ENCODE measurements at regions not wholly inside any gene's neighbourhood (a gene's known extent, or its start where the extent isn't known, plus 50 kb on each side); places are given as distances from the start of the nearest gene placed in this dataset.

DNA sequence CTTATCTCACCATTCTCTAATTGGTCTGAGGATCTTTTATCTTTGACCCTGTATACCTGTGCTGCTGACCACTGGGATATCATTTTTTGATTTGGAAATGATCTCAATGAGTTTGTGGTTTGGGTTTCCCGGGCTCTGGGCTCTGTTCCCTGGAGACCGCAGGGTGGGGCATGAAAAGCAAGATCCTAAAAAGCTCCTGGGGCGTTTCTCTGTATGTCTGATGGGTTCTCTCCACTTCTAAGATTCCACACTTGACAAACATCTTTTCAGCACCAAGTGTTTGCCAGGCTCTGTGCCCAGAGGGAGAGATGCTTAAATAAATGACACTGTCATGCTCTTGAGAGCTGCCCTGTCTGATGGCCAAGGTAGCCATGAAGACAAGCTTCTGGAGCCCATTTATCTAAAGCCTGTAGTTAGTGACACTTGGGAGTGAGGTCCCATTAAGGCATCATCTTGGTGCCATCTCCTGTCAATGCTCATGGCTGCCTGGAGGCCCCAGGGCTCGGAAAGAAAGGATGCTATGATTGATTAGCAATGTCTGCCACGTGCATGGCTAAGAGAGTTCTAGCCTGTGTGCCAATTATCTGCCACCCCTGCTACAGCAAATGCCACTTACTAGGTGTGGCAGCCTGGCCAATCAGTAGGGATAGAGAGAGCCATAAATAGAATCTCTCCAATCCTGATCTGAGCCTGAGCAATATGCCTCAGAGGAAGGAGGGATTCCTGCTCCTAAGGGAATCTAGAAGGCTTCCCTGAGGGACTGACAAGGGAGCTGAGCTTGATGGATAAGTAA, 531.6 kb downstream of the MN1 start:
- WGBS, result 69% methylated on average over 5 of the region's 5 CpGs
- H4K91ac ChIP-seq (ENCODE audit: low read length), result no peak overlapping the region
- no peaks in the 10 kb centered on the region for H3K9me3 ChIP-seq (ENCODE audit: control insufficient read depth, low read length)
- no peaks in the 10 kb centered on the region for H3K36me3 ChIP-seq (ENCODE audit: control insufficient read depth in 1 of 2, insufficient read depth in 2 of 2, low read depth in 1 of 2, low read length in 2 of 2)
- H3K9ac ChIP-seq (ENCODE audit: low read length), result no peak overlapping the region
- DNase-seq, result no peak
- H3K4me2 ChIP-seq (ENCODE audit: low read length, poor library complexity, severe bottlenecking), result no peak overlapping the region
- no peak overlapping the region for H2AK5ac ChIP-seq (ENCODE audit: low read length, severe bottlenecking)
- peaks cover 7 to 86% of the 10 kb centered on the region in 2 experiments for H3K27me3 ChIP-seq (ENCODE audit: control insufficient read depth in 1 of 2, insufficient read depth in 1 of 2, low read length in 2 of 2)
- H4K8ac ChIP-seq (ENCODE audit: low read length), result no peak overlapping the region
- no peaks in the 10 kb centered on the region for H3K79me1 ChIP-seq (replicated peaks; ENCODE audit: low read length, poor library complexity, severe bottlenecking)
- no peak overlapping the region for H3K4ac ChIP-seq (ENCODE audit: low read depth in 1 of 2, low read length in 2 of 2)
- no peak overlapping the region for H2AFZ ChIP-seq (ENCODE audit: low read depth, low read length)
- H3K27ac ChIP-seq (ENCODE audit: low read length, poor library complexity, severe bottlenecking), result no peak overlapping the region
- H3K4me3 ChIP-seq (ENCODE audit: insufficient read depth in 1 of 2, low read depth in 1 of 2, low read length in 2 of 2), result no peak overlapping the region
- no peak overlapping the region for H2BK15ac ChIP-seq (ENCODE audit: low read depth, poor library complexity, severe bottlenecking)
- H2BK120ac ChIP-seq (ENCODE audit: low read depth, low read length), result no peak overlapping the region
- H3K18ac ChIP-seq (ENCODE audit: low read depth in 1 of 2, low read length in 2 of 2), result no peak overlapping the region
- H2BK12ac ChIP-seq (ENCODE audit: low read length in 2 of 2), result no peak overlapping the region
- H3K23ac ChIP-seq (ENCODE audit: low read length in 2 of 2), result no peak overlapping the region
- H2BK5ac ChIP-seq (ENCODE audit: low read depth, low read length, poor library complexity, severe bottlenecking), result no peak overlapping the region
- peaks cover 4% of the 10 kb centered on the region for H3K4me1 ChIP-seq (ENCODE audit: control insufficient read depth, insufficient read depth, low read depth, low read length)
- H3K14ac ChIP-seq (ENCODE audit: low read length in 2 of 2), result no peak overlapping the region

DNA sequence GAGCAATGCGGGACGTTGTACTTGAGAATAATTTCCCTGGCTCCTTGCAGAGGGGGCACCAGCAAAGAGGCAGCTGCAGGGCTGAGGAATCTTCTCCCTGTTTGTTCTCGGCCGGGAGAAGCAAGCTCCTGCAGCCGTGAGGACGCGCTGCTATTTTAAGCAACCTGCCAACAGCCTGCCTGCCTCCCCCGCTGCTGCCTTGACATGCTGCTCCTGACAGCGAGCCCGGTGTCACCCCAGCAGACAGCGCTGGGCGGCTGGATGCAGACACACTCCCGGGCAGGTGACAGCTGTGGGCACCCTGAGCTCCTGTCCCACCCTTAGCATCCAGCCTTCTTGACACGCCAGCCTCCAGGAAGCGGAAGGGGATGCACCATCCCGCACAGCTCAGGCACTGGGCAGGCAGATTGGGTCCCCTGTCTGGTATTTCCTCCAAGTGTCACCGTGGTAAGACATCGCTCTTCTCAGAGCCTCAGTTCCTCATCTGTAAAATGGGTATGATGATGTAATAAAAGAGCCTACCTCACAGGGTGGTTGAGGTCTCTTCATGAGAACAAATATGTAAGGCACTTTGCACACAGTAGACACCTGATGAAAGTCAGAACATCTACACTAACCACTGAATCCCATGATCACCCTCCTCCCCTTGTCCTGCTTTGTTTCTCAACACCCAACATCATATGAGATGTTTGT, 530.6 kb downstream of the MN1 start:
- no peak overlapping the region for H4K91ac ChIP-seq (ENCODE audit: low read length)
- H3K9ac ChIP-seq (ENCODE audit: low read length), result no peak overlapping the region
- H3K23ac ChIP-seq (ENCODE audit: low read length in 2 of 2), result no peak overlapping the region
- peaks cover 7 to 86% of the 10 kb centered on the region in 2 experiments for H3K27me3 ChIP-seq (ENCODE audit: control insufficient read depth in 1 of 2, insufficient read depth in 1 of 2, low read length in 2 of 2)
- no peak overlapping the region for H2BK12ac ChIP-seq (ENCODE audit: low read length in 2 of 2)
- no peak overlapping the region for H2BK15ac ChIP-seq (ENCODE audit: low read depth, poor library complexity, severe bottlenecking)
- H3K14ac ChIP-seq (ENCODE audit: low read length in 2 of 2), result no peak overlapping the region
- H3K4me3 ChIP-seq (ENCODE audit: insufficient read depth in 1 of 2, low read depth in 1 of 2, low read length in 2 of 2), result no peak overlapping the region
- no peak overlapping the region for H3K4me2 ChIP-seq (ENCODE audit: low read length, poor library complexity, severe bottlenecking)
- H3K9me3 ChIP-seq (ENCODE audit: control insufficient read depth, low read length), result no peaks in the 10 kb centered on the region
- no peaks in the 10 kb centered on the region for H3K36me3 ChIP-seq (ENCODE audit: control insufficient read depth in 1 of 2, insufficient read depth in 2 of 2, low read depth in 1 of 2, low read length in 2 of 2)
- H3K4me1 ChIP-seq (ENCODE audit: control insufficient read depth, insufficient read depth, low read depth, low read length), result peaks cover 4% of the 10 kb centered on the region
- no peak overlapping the region for H3K4ac ChIP-seq (ENCODE audit: low read depth in 1 of 2, low read length in 2 of 2)
- no peaks in the 10 kb centered on the region for H3K79me1 ChIP-seq (replicated peaks; ENCODE audit: low read length, poor library complexity, severe bottlenecking)
- H2BK5ac ChIP-seq (ENCODE audit: low read depth, low read length, poor library complexity, severe bottlenecking), result no peak overlapping the region
- no peak overlapping the region for H3K27ac ChIP-seq (ENCODE audit: low read length, poor library complexity, severe bottlenecking)
- no peak overlapping the region for H3K18ac ChIP-seq (ENCODE audit: low read depth in 1 of 2, low read length in 2 of 2)
- no peak overlapping the region for H4K8ac ChIP-seq (ENCODE audit: low read length)
- DNase-seq, result no peak
- H2AFZ ChIP-seq (ENCODE audit: low read depth, low read length), result no peak overlapping the region
- no peak overlapping the region for H2AK5ac ChIP-seq (ENCODE audit: low read length, severe bottlenecking)
- H2BK120ac ChIP-seq (ENCODE audit: low read depth, low read length), result no peak overlapping the region
- 70% methylated on average over 18 of the region's 18 CpGs for WGBS

DNA sequence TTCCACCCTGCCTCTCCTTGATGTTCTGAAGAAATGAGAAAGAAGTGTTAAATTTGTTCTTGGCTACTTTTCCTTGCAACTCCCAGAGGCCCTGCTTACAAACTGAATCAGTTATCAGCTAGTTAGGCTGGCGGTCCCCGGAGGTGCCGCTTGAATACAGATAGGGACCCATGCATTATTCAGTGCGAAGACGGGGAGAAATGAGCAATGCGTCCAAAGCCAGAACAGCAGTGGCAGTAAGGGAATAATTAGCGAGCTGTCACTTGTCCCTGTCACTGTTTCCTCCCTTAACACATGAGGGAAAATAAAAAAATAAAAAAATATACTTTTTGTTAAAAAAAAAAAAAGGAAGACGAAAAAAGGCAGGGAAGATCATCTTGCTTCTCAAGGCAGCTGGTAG, 528.1 kb downstream of the MN1 start:
- Histone ChIP-seq H3K4me2 (ENCODE audit: low read length, poor library complexity, severe bottlenecking) (no peak overlapping the region), H2AK5ac (ENCODE audit: low read length, severe bottlenecking) (no peak overlapping the region), H3K27ac (ENCODE audit: low read length, poor library complexity, severe bottlenecking) (no peak overlapping the region), H3K27me3 (ENCODE audit: control insufficient read depth in 1 of 2, insufficient read depth in 1 of 2, low read length in 2 of 2) (peaks cover 7 to 82% of the 10 kb centered on the region in 2 experiments), H3K4me3 (ENCODE audit: insufficient read depth in 1 of 2, low read depth in 1 of 2, low read length in 2 of 2) (no peak overlapping the region), H3K4me1 (ENCODE audit: control insufficient read depth, insufficient read depth, low read depth, low read length) (peaks cover 6% of the 10 kb centered on the region), H2BK12ac (ENCODE audit: low read length in 2 of 2) (no peak overlapping the region), H3K79me1 (replicated peaks; ENCODE audit: low read length, poor library complexity, severe bottlenecking) (no peaks in the 10 kb centered on the region), H4K91ac (ENCODE audit: low read length) (no peak overlapping the region), H3K9ac (ENCODE audit: low read length) (no peak overlapping the region), H2BK15ac (ENCODE audit: low read depth, poor library complexity, severe bottlenecking) (no peak overlapping the region), H2BK120ac (ENCODE audit: low read depth, low read length) (no peak overlapping the region), H3K14ac (ENCODE audit: low read length in 2 of 2) (no peak overlapping the region), H3K36me3 (ENCODE audit: control insufficient read depth in 1 of 2, insufficient read depth in 2 of 2, low read depth in 1 of 2, low read length in 2 of 2) (no peaks in the 10 kb centered on the region), H2AFZ (ENCODE audit: low read depth, low read length) (no peak overlapping the region), H3K23ac (ENCODE audit: low read length in 2 of 2) (no peak overlapping the region), H3K18ac (ENCODE audit: low read depth in 1 of 2, low read length in 2 of 2) (no peak overlapping the region), H4K8ac (ENCODE audit: low read length) (no peak overlapping the region), H3K9me3 (ENCODE audit: control insufficient read depth, low read length) (peaks cover 9% of the 10 kb centered on the region), H2BK5ac (ENCODE audit: low read depth, low read length, poor library complexity, severe bottlenecking) (no peak overlapping the region), H3K4ac (ENCODE audit: low read depth in 1 of 2, low read length in 2 of 2) (no peak overlapping the region)
- WGBS, result 57% methylated on average over 6 of the region's 8 CpGs
- no peak for DNase-seq

DNA sequence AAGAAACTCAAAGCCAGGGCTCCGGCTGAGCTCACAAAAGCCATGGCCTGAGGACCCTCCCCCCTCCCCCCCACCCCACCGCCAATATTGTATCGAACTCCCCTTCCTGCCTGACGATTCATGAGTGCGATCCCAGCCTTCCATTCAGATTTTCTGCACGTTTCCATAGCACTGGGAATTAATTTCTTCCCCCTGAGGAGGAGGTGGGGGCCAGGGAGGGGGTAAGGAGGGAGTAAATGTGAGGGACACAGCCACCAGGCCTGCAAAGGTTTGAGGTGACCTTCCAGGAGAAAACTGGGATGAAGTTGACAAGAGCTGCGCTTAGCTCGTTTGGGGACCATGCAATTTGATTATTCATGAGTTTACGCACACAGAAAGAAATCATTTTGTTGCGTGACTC, 527.7 kb downstream of the MN1 start:
- Histone ChIP-seq H3K36me3 (ENCODE audit: control insufficient read depth in 1 of 2, insufficient read depth in 2 of 2, low read depth in 1 of 2, low read length in 2 of 2) (no peaks in the 10 kb centered on the region), H2BK12ac (ENCODE audit: low read length in 2 of 2) (no peak overlapping the region), H3K79me1 (replicated peaks; ENCODE audit: low read length, poor library complexity, severe bottlenecking) (no peaks in the 10 kb centered on the region), H3K23ac (ENCODE audit: low read length in 2 of 2) (no peak overlapping the region), H2BK15ac (ENCODE audit: low read depth, poor library complexity, severe bottlenecking) (no peak overlapping the region), H3K27ac (ENCODE audit: low read length, poor library complexity, severe bottlenecking) (no peak overlapping the region), H3K4me3 (ENCODE audit: insufficient read depth in 1 of 2, low read depth in 1 of 2, low read length in 2 of 2) (no peak overlapping the region), H4K8ac (ENCODE audit: low read length) (no peak overlapping the region), H2BK5ac (ENCODE audit: low read depth, low read length, poor library complexity, severe bottlenecking) (no peak overlapping the region), H3K18ac (ENCODE audit: low read depth in 1 of 2, low read length in 2 of 2) (no peak overlapping the region), H3K4ac (ENCODE audit: low read depth in 1 of 2, low read length in 2 of 2) (no peak overlapping the region), H3K9ac (ENCODE audit: low read length) (no peak overlapping the region), H3K14ac (ENCODE audit: low read length in 2 of 2) (no peak overlapping the region), H3K9me3 (ENCODE audit: control insufficient read depth, low read length) (peaks cover 9% of the 10 kb centered on the region), H3K4me1 (ENCODE audit: control insufficient read depth, insufficient read depth, low read depth, low read length) (peaks cover 6% of the 10 kb centered on the region), H2AK5ac (ENCODE audit: low read length, severe bottlenecking) (no peak overlapping the region), H4K91ac (ENCODE audit: low read length) (no peak overlapping the region), H2AFZ (ENCODE audit: low read depth, low read length) (no peak overlapping the region), H3K4me2 (ENCODE audit: low read length, poor library complexity, severe bottlenecking) (no peak overlapping the region), H2BK120ac (ENCODE audit: low read depth, low read length) (no peak overlapping the region), H3K27me3 (ENCODE audit: control insufficient read depth in 1 of 2, insufficient read depth in 1 of 2, low read length in 2 of 2) (peaks cover 7 to 82% of the 10 kb centered on the region in 2 experiments)
- DNase-seq, result no peak
- 84% methylated on average over 9 of the region's 10 CpGs for WGBS
